ENCODE measurements at regions not wholly inside any gene's neighbourhood (a gene's known extent, or its start where the extent isn't known, plus 50 kb on each side); places are given as distances from the start of the nearest gene placed in this dataset.

- no peak for TF ChIP-seq ZBTB33 (IDR thresholded peaks at IDR 0.05; ENCODE audit: borderline replicate concordance, low read depth)
These were observed 84.4 kb upstream of the BET1 start (continued) for GRCh38 chr7:94088560-94088959.

GRCh38 chr7:94089806-94090205 lies 85.7 kb upstream of the BET1 start:
- H3F3A ChIP-seq (replicated peaks; ENCODE audit: insufficient read depth) = no peaks in the 10 kb centered on the region

GRCh38 chr7:94092980-94093379 lies 88.8 kb upstream of the BET1 start:
- Histone ChIP-seq H3K9me2 (no peaks in the 10 kb centered on the region), H3K27ac (ENCODE audit: low read depth in 2 of 2, low read length in 1 of 2) (no peak overlapping the region), H3K9me3 (no peaks in the 10 kb centered on the region), H3K9ac (no peak overlapping the region), H3K27me3 (ENCODE audit: insufficient read depth) (no peaks in the 10 kb centered on the region), H2AFZ (ENCODE audit: low read depth) (no peak overlapping the region), H3F3A (replicated peaks; ENCODE audit: insufficient read depth) (no peaks in the 10 kb centered on the region), H3K4me2 (no peak overlapping the region), H4K20me1 (ENCODE audit: insufficient read depth) (no peaks in the 10 kb centered on the region), H3K36me3 (replicated peaks in 1 of 2; ENCODE audit: control insufficient read depth in 1 of 2, insufficient read depth in 2 of 2, low read length in 1 of 2) (no peaks in the 10 kb centered on the region), H3K4me3 (ENCODE audit: low read depth in 2 of 2, low read length in 1 of 2) (no peak overlapping the region), H3K4me1 (ENCODE audit: control insufficient read depth in 1 of 2, insufficient read depth in 2 of 2, low read depth in 1 of 2, low read length in 1 of 2) (peaks cover 10 to 16% of the 10 kb centered on the region in 2 experiments), H3K79me2 (ENCODE audit: insufficient read depth) (no peaks in the 10 kb centered on the region)
- ChIA-PET CTCF (interaction anchor here (1.0 to 2.5 kb wide), 5 partner anchors 9 to 471 kb away, joined by 3 to 12 read pairs (median 5); partner anchors contain the start of gene TFPI2), POLR2A (no interaction called here)
- 95% methylated on average over 1 of the region's 1 CpG for WGBS (ENCODE audit: low lambda C conversion rate)
- no peak for DNase-seq
- no peak for TF ChIP-seq REST (IDR thresholded peaks at IDR 0.05; ENCODE audit: low read depth, low read length)
- TF ChIP-seq FOXM1 (IDR thresholded peaks at IDR 0.05; ENCODE audit: low read depth) = no peak
- no peak for TF ChIP-seq NFIC (IDR thresholded peaks at IDR 0.05; ENCODE audit: borderline replicate concordance)
- TF ChIP-seq RXRA (IDR thresholded peaks at IDR 0.05; ENCODE audit: borderline replicate concordance, low read depth) = no peak
- no peak for TF ChIP-seq TCF12 (IDR thresholded peaks at IDR 0.05)
- TF ChIP-seq MEF2A (IDR thresholded peaks at IDR 0.05; ENCODE audit: borderline replicate concordance, low read depth) = no peak
- TF ChIP-seq CHD2 (IDR thresholded peaks at IDR 0.05; ENCODE audit: low read length, partially characterized antibody) = no peak
- TF ChIP-seq NRF1 (IDR thresholded peaks at IDR 0.05; ENCODE audit: low read depth, low read length) = no peak
- no peak for TF ChIP-seq USF1 (IDR thresholded peaks at IDR 0.05; ENCODE audit: borderline replicate concordance, low read depth)
- no peak for TF ChIP-seq ZBTB33 (IDR thresholded peaks at IDR 0.05; ENCODE audit: borderline replicate concordance, low read depth)

More at GRCh38 chr7:94089806-94090205, 85.7 kb upstream of the BET1 start:
- ChIA-PET POLR2A (no interaction called here), CTCF (interaction anchor here (1.0 to 5.8 kb wide), 3 partner anchors 14 to 200 kb away, joined by 3 to 61 read pairs (median 4); partner anchors contain the start of gene TFPI2)
- no peaks in the 10 kb centered on the region for H3K79me2 ChIP-seq (ENCODE audit: insufficient read depth)
- H3K9ac ChIP-seq = no peak overlapping the region
- TF ChIP-seq ZBTB33 (IDR thresholded peaks at IDR 0.05; ENCODE audit: borderline replicate concordance, low read depth) (no peak), MEF2A (IDR thresholded peaks at IDR 0.05; ENCODE audit: borderline replicate concordance, low read depth) (no peak)
- H3K36me3 ChIP-seq (replicated peaks in 1 of 2; ENCODE audit: control insufficient read depth in 1 of 2, insufficient read depth in 2 of 2, low read length in 1 of 2) = no peaks in the 10 kb centered on the region
- no peaks in the 10 kb centered on the region for H3K9me2 ChIP-seq
- no peak overlapping the region for H2AFZ ChIP-seq (ENCODE audit: low read depth)
- DNase-seq = no peak
- H3K4me3 ChIP-seq (ENCODE audit: low read depth in 2 of 2, low read length in 1 of 2) = no peak overlapping the region
- H4K20me1 ChIP-seq (ENCODE audit: insufficient read depth) = no peaks in the 10 kb centered on the region
- WGBS (ENCODE audit: low lambda C conversion rate) = 92% methylated on average over 4 of the region's 4 CpGs
- no peaks in the 10 kb centered on the region for H3K9me3 ChIP-seq
- no peak overlapping the region for H3K4me2 ChIP-seq
- no peaks in the 10 kb centered on the region for H3K27me3 ChIP-seq (ENCODE audit: insufficient read depth)
- H3K4me1 ChIP-seq (ENCODE audit: control insufficient read depth in 1 of 2, insufficient read depth in 2 of 2, low read depth in 1 of 2, low read length in 1 of 2) = peaks cover 9 to 11% of the 10 kb centered on the region in 2 experiments
- no peak overlapping the region for H3K27ac ChIP-seq (ENCODE audit: low read depth in 2 of 2, low read length in 1 of 2)

Data from SK-N-SH (cell line).